GM18505 (cell line): ENCODE measurements at regions not wholly inside any gene's neighbourhood (a gene's known extent, or its start where the extent isn't known, plus 50 kb on each side); places are given as distances from the start of the nearest gene placed in this dataset.
"Not testable (repeated sequence)": the region's sequence is repeated elsewhere in the genome, so short reads cannot be mapped to it uniquely, and the experiment has no call there.

Source experiments
- ATAC-seq: cut with Tn5 transposase; IDR thresholded peaks from one replicate; pipeline ENCODE4 v1.9.1; 2021; ENCODE audit not compliant: unreplicated experiment
- POLR2A ChIP-seq: IDR thresholded peaks from 4 replicates; pipeline ENCODE4 v1.6.1; 2011; ENCODE audit warnings: borderline replicate concordance; ENCODE audit not compliant: insufficient read depth, insufficient read length; ENCODE audit errors: extremely low read depth

DNA sequence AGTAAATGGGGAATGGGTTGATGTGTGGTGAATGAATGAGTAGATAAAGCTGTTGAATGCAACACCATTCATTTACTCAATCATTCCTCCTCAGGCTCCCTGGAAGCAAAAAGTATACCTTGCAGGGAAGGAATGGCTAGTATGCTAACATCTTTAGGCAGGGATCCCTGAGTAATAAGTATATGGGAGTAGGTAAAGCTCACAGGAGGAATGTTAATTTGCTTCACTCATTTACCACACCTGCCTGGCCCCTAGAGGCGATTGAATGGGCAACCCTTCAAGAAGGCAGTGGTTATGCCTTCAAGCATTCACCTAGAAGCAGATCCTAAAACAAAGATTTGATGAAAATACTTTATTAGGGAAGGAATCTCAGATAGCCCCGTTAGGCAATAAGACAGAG, 208.7 kb upstream of the GADL1 start:
- no peak for TF ChIP-seq POLR2A
- ATAC-seq: no peak

DNA sequence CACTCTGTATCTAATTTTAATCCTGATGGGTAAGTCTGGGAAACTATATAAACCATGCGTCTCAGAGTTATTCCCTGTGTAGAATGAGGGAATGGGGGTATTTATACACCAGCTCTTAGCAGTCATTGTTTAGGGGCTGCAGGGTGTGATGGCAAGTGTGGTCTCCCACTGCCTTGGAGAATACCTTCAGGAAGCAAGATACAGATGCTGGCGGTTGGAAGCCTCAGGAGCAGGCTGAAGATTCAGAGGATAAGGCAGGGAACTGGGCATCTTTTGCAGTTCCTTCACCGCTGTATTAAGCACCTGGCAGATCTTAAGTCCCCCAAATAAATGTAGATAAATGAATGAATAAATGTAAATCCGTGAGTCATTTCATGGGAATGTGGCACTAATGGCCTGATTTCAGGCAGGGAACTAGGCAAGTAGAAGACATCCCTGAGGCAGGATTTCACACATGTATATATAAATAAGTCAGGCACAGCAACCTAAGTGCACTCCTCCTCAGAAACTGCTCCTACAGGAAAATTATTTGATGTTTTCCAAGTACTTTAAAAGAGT, 209.2 kb upstream of the GADL1 start:
- ATAC-seq: no peak
- TF ChIP-seq POLR2A: no peak

DNA sequence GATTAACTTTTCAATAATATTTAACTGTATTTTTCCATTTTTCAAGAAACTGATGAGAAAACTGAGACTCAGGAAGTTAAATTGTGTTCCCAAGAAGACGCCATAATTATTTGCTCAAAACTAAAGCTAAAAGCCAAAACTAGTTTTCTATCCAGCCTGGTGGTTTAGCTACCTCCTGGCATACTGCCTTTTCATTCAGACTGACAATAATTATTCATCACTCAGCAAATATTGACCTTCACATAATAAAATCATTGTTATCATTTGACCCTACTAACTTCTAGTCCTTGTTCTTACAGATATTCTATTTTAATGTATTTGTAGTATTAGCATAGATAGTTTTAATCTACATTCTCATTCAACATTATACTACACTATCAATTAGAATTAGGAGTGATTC, 210.6 kb upstream of the GADL1 start:
- no peak for ATAC-seq
- no peak for TF ChIP-seq POLR2A

DNA sequence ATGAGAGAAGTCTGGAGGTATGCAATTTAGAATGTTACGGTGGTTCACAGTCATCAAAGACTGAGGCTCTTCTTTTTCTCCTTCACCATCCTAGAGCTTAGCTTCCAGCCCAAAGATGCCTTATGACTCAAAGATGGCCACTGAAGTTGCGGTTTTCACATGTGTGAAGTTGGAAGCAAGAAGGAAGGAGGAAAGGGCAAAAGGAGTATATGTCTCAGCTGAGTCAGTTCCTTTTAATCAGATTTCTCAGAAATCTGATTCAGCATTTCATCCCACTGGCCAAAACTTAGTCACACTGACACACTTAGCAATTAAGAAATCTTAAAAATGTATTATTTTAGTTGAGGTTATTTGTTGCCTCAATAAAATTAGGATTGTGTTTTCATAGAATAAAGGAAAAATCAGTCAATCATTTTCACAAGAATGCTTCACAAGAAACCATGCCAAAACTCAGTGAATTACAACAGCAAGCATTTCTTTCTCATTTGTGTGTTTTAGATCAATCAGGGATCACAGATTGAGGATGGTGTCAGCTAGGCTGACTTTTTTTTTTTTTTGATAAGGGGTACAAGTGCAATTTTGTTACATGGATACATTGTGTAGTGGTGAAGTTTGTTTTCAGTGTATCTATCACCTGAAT, 211.1 kb upstream of the GADL1 start:
- no peak for ATAC-seq
- TF ChIP-seq POLR2A: no peak

DNA sequence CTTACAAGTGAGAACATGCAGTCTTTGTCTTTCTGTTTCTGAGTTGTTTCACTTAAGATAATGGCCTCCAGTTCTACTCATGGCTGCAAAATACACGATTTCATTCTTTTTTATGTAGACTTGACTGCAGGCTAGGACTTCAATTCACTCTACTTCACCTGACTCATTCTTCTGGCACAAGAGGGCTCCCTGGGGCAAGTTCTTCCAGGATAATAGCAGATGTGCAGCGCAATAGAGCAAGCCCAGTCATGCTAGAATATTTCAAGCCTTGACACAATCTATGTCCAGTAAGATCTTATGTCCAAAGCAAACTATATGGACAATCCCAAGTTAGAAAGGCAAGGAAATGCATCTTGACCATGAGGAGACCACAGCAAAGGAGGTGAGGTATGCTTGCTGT, 211.7 kb upstream of the GADL1 start:
- no peak for TF ChIP-seq POLR2A
- no peak for ATAC-seq

DNA sequence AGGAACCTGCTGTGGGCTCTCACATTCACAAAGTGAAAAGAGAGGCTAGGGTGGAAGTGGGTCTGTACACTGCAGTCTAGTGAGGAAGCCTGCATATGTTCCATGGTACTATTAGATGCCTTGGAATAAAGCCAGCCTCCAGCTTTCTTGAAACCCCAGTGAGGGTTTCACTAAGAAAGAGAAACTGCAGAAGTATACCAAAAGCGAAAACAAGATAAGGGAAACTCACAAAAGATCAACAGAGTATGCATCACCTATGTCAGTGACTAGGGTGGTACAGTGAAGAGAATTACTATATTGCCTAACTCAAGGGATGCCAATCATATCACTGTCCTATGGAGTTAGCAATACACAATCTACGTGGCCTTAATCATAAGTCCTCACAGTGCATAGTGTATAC, 212.5 kb upstream of the GADL1 start:
- TF ChIP-seq POLR2A: no peak

DNA sequence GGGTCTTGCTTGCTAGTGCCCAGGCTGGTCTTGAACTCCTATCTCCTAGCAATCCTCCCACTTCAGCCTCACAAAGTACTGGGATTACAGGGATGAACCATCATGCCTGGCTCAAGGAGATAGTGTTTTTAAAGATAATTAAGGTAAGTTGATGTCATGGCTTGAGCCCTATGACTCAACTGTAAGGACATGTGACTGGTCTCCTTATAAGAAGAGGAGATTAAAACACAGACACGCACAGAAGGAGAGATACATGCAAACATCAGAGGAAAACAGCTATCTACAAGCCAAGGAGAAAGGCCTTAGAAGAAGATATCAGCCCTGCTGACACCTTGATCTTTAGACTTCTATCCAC, 220.4 kb upstream of the GADL1 start:
- no peak for ATAC-seq
- no peak for TF ChIP-seq POLR2A

More for the DNA sequence above, 212.5 kb upstream of the GADL1 start:
- ATAC-seq: peak; percentile 92

DNA sequence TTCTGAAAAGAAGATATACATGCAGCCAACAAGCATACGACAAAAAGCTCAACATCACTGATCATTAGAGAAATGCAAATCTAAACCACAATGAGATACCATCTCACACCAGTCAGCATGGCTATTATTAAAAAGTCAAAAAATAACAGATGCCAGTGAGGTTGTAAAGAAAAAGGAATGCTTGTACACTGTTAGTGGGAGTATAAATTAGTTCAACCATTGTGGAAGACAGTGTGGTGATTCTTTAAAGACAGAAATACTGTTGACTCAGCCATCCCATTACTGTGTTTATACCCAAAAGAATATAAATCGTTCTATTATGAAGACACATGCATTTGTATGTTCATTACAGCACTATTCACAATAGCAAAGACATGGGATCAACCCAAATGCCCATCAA, 221.1 kb upstream of the GADL1 start:
- ATAC-seq: not testable (repeated sequence)

DNA sequence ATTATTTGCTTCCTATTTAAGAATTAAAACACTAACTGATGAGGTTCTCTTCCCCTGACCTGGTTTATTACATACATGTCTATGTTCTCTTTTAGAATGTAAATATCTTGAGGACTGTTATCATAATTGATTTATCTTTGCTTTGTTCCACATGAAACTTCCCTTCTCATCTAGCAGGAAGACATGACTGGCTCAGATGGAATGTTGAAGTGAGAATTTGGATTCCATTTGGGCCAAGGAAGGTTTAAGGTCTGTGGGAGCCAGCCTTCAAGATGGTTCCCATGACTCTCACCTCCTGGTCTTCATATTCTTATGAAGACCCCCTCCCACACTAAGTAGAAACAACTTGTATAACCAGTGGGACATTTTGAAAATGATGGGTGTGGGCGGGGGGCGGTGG, 222.2 kb upstream of the GADL1 start:
- no peak for ATAC-seq
- no peak for TF ChIP-seq POLR2A

DNA sequence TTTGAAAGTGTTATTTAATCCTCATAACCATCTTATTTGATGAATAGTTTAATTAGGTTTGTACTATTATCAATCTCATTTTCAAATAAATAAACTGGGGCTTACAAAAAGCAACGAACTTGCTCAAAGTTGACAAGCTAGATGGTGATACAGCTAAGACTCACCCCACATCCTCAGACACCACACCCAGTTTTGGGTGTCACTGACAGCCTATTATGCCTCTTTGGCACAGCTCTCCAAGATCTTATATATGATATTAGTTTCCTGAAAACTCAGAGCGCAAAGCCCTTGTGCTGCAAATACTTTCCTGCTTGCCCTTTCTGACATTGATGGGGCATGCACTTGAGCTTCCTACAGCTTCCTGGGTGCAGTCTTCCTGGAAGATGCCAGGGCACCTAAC, 223.4 kb upstream of the GADL1 start:
- ATAC-seq: no peak
- no peak for TF ChIP-seq POLR2A

DNA sequence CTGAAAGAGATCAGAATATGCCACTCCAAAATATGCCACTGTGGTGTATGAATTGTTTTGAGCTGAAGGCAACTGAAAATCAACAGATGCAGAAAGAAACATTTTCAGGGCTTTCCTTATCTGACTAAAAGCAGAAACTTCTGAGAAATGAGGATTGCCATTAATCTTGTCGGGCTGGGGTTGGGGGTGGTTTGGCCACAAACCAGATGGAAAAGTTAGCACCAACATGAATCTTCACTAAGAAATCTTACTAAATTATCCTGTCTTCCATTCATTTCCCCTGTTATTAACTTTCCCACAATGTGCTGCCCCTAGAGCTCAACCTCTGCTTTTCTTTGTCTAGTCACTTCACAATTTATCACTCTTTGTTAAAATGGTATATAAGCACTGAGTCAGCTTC, 229.9 kb upstream of the GADL1 start:
- TF ChIP-seq POLR2A: no peak
- no peak for ATAC-seq

DNA sequence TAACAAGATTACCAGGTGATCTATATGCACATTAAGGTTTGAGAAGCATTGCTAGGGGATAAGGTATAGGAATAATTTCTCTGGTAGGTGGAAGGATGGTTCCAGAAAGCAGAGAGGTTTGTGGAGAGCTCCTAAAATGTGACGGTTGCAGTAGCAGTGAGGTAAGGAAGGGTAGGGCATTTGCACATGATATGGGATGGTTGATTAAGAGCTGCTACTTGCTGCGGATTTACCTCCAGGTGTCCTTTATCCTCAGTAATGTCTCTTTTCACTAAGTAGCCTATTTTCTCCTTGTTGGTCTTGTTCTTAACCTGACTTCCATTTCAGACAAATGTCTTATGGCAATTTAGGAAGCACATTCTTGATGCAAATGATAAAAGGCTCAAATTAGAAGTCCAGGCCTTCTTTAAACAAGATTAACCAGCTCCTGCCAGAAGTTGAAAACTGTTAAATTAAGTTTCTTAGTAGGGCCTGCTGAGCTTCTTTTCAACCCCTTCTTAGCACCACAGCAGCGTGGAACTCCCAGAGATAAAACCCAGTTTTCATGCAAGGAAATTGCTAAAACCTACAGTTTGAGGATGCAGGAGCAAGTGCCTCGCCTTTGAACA, 231.1 kb upstream of the GADL1 start:
- no peak for TF ChIP-seq POLR2A
- ATAC-seq: no peak

DNA sequence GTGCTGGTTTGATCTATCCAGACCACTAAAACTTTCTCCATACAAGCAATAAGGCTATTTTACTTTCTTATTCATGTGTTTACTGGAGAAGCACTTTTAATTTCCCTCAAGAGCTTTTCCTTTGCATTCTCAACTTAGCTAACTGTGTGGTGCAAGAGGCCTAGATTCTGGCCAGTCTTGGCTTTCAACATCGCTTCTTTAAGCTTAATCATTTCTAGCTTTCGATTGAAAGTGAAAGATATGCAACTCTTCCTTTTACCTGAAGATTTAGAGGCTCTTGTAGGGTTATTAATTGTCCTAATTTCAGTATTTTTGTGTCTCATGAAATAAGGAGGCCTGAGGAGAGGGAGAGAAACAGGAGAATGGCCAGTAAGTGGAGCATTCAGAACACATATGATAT, 234.8 kb upstream of the GADL1 start:
- no peak for TF ChIP-seq POLR2A
- no peak for ATAC-seq

DNA sequence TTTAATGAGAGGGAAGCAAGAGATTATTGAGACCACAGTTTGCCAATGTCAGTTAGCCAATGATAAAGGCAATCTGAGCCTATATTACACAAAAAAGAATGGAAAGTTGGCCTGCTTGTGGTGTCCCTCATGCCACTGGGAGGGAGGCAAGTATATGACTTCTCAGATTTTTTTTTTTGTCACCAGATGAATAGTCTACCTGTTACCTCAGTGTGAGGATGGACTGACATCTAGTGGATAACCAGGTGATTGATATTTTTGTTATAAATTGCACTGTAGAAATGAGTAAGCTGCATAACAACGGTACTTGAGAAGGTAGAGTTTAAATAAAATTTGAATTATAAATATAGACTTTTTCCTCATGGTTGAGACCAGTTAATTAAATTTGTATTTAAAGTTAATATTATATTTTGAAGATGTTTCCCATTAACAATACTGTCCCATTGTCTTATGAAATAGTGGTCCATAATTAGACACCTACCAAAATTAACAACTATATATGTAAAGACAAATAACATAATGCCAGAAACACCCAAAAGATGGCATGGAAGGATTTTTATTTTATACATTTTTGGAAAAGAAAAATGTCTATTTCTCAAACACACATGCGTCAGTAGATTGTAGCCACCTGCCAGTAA, 237.8 kb upstream of the GADL1 start:
- ATAC-seq: peak; percentile 71
- no peak for TF ChIP-seq POLR2A
